GM18951 (cell line): ENCODE measurements at regions not wholly inside any gene's neighbourhood (a gene's known extent, or its start where the extent isn't known, plus 50 kb on each side); places are given as distances from the start of the nearest gene placed in this dataset.
"Not testable (repeated sequence)": the region's sequence is repeated elsewhere in the genome, so short reads cannot be mapped to it uniquely, and the experiment has no call there.

ENCODE experiments used
- POLR2A ChIP-seq: IDR thresholded peaks from 4 replicates; pipeline ENCODE4 v1.6.1; 2011; ENCODE audit warnings: mild to moderate bottlenecking; ENCODE audit not compliant: insufficient read length, insufficient read depth; ENCODE audit errors: extremely low read depth
- in situ Hi-C: fragments of 300-500 bp; cut with MboI; formaldehyde crosslinking; loops from one replicate; pipeline ENCODE4 v1.12.0; 2022; ENCODE audit warnings: low sequenced_read_pairs, mixed read lengths, inconsistent platforms; ENCODE audit not compliant: unreplicated experiment

DNA sequence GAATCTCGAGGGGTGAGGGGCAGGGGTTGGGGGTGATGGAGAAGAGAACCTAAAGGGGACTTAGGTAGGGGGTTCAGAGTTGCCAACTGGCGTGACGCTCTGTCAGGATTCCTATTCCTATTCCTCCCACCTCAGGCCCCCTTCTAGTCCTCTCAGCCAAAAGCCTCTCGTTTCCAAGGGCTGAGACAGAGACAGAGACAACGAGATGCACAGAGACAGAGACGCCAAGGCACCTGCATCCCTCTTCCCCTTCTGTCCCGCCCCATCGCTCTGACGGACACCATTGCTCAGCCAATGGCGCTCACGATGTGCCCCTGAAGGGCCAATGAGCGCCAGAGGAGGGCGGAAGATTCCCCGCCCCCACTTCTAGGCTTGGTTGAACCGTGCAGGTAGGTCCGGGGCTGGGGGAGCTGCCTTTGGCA is 129.5 kb upstream of the PLEKHM1 start:
- TF ChIP-seq POLR2A: peak; percentile 30
- in situ Hi-C loops: loop anchor here (10.0 kb wide), 1 partner anchor 615 kb away; no protein-coding TSS in a partner anchor

- in situ Hi-C loops: not testable (repeated sequence)
Measured at GRCh38 chr17:45620468-45620867, 129.9 kb upstream of the PLEKHM1 start.

DNA sequence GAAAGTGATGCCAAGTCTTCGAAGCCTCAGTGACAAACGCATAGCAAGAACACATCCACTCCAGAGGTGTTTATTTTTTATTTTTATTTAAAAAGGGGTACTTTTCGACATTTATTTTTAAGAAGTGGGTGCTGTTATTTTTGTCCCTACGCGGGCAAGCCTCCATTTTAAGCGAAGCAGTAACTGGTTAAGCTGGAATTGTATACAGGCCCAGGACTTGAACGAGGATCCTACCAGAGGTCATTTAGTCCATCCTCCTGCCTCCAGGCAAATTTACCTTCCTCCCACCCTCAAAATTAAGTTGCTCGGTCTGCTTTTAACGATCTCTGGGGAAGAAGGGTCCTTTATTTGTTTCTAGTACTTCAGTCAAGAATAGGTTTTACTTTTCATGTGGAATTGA is 130.6 kb upstream of the PLEKHM1 start:
- in situ Hi-C loops: not testable (repeated sequence)

DNA sequence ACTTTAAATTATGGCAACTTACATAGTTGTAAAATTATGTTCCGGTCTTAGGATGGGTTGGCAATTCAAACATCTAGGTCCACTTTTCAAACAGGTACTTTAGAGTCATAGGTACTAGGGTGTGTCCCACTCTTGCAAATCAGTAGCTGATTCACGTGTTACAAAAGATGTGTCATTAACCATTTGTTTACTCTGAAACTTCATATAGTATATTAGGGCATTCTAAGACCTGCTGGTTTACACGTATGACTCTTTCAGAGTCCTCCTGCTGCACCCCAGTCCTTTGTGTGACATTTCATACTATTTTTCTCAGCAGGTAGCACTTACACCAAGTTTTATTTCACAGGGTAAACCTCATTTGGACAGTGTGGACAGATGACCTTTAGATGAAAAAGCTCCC is 131.8 kb upstream of the PLEKHM1 start:
- in situ Hi-C loops: not testable (repeated sequence)

GRCh38 chr17:45628019-45628418 is 137.5 kb upstream of the PLEKHM1 start:
- TF ChIP-seq POLR2A: no peak
- in situ Hi-C loops: no loop called here

DNA sequence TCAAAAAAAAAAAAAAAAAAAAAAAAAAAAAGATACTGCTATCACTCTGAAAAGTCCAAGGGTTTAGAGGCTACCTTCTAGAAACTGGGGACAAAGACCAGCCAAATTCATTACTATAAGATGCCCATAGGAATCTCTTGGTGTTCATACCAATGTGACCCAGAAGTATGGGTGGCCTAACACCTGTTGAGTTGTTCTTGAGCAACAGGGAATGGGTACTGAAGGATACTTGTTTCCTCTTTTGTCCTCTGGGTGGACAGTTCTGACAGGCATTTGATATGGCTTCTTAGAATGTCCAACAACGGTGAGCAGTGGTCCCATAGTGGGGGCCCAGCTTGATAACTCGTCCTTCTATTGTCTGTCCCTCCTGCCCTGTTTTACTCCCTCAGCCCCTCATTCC is 141.4 kb upstream of the PLEKHM1 start:
- no peak for TF ChIP-seq POLR2A
- in situ Hi-C loops: no loop called here

- no peak for TF ChIP-seq POLR2A
- in situ Hi-C loops: no loop called here
Measured at GRCh38 chr17:45639297-45639849, 144.7 kb upstream of the CRHR1 start.

- in situ Hi-C loops: loop anchor here (10.0 kb wide), 1 partner anchor 185 kb away; no protein-coding TSS in a partner anchor
- no peak for TF ChIP-seq POLR2A
Measured at GRCh38 chr17:45640141-45640850, 143.8 kb upstream of the CRHR1 start.

DNA sequence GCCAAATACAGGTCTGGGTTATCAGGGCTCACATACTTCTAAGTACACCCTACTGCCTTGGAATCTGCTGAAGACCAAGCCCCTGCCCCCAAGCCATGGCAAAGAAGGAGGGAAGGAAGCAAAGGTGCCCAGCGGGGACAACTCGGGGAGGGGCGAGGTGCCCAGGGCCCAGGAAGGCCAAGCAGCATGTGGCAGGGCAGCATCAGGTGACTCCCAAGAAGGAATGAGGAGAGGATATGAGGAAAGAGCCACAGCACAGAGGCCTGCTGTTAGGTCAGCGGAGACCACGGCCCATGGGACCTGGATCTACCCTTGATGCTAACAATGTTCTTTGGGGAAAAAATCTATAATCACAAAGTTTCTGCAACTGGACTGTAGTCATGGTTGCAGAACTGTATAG is 142.6 kb upstream of the CRHR1 start:
- no peak for TF ChIP-seq POLR2A
- in situ Hi-C loops: loop anchor here (10.0 kb wide), 1 partner anchor 183 kb away; no protein-coding TSS in a partner anchor

- in situ Hi-C loops: loop anchor here (10.0 kb wide), 1 partner anchor 181 kb away; no protein-coding TSS in a partner anchor
- no peak for TF ChIP-seq POLR2A
Measured at GRCh38 chr17:45643591-45643990, 140.5 kb upstream of the CRHR1 start.

DNA sequence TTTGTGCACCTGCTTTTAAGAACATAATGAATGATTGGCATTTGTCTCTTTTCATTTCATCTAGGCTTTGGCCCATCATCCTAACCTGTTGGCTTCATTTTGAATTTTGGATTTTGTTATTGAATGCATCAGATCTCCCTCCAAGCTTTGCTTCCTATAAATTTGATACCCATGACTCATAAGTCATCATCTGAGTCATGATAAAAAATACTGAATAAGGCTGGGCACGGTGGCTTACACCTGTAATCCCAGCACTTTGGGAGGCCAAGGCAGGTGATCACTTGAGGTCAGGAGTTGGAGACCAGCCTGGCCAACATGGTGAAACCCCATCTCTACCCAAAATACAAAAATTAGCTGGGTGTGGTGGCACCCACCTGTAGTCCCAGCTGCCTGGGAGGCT is 139.5 kb upstream of the CRHR1 start:
- in situ Hi-C loops: loop anchor here (10.0 kb wide), 1 partner anchor 180 kb away; no protein-coding TSS in a partner anchor

DNA sequence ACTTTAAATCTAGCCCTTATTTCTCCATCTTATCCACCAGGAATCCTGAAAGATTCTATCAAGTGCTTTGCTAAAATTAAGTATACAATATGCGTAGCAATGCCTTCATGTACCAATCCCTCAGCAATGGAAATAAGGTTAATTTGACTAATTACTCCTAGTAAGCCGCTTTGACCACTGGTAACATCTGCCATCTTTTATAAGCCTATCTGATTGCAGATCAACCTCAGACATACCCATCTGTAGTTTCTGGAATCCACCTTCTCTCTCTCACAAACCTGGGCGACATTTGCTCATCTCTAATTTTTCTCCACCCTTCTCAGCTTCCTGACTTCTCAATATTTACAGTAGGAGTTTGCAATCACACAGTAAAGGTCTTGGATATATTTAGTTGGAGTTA is 138.8 kb upstream of the CRHR1 start:
- TF ChIP-seq POLR2A: no peak
- in situ Hi-C loops: loop anchor here (10.0 kb wide), 1 partner anchor 179 kb away; no protein-coding TSS in a partner anchor

- TF ChIP-seq POLR2A: no peak
- in situ Hi-C loops: loop anchor here (10.0 kb wide), 1 partner anchor 178 kb away; no protein-coding TSS in a partner anchor
Measured at GRCh38 chr17:45646288-45646988, 137.7 kb upstream of the CRHR1 start.

GRCh38 chr17:45648642-45649041 is 135.5 kb upstream of the CRHR1 start:
- in situ Hi-C loops: loop anchor here (10.0 kb wide), 1 partner anchor 176 kb away; no protein-coding TSS in a partner anchor
- no peak for TF ChIP-seq POLR2A
